ENCODE measurements at regions not wholly inside any gene's neighbourhood (a gene's known extent, or its start where the extent isn't known, plus 50 kb on each side); places are given as distances from the start of the nearest gene placed in this dataset.

DNA sequence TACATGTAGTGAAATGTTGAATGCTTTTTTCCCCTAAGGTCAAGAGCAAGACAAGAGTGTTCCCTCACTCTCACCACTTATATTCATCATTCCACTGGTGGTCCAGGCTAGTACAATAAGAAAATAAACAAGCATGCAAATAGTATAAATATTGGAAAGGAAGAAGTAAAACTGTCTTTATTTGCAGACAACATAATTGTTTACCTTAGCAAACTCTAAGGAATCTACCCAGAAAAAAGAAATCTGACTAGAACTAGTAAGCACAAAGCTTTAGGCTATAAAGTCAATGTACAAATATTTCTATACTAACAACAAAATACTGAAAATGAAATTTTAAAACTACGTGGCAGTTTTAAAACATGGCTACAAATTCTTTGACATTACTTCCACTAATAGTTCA is 101.7 kb downstream of the CYB561 start (continued):
- TF ChIP-seq, protein P1, sequence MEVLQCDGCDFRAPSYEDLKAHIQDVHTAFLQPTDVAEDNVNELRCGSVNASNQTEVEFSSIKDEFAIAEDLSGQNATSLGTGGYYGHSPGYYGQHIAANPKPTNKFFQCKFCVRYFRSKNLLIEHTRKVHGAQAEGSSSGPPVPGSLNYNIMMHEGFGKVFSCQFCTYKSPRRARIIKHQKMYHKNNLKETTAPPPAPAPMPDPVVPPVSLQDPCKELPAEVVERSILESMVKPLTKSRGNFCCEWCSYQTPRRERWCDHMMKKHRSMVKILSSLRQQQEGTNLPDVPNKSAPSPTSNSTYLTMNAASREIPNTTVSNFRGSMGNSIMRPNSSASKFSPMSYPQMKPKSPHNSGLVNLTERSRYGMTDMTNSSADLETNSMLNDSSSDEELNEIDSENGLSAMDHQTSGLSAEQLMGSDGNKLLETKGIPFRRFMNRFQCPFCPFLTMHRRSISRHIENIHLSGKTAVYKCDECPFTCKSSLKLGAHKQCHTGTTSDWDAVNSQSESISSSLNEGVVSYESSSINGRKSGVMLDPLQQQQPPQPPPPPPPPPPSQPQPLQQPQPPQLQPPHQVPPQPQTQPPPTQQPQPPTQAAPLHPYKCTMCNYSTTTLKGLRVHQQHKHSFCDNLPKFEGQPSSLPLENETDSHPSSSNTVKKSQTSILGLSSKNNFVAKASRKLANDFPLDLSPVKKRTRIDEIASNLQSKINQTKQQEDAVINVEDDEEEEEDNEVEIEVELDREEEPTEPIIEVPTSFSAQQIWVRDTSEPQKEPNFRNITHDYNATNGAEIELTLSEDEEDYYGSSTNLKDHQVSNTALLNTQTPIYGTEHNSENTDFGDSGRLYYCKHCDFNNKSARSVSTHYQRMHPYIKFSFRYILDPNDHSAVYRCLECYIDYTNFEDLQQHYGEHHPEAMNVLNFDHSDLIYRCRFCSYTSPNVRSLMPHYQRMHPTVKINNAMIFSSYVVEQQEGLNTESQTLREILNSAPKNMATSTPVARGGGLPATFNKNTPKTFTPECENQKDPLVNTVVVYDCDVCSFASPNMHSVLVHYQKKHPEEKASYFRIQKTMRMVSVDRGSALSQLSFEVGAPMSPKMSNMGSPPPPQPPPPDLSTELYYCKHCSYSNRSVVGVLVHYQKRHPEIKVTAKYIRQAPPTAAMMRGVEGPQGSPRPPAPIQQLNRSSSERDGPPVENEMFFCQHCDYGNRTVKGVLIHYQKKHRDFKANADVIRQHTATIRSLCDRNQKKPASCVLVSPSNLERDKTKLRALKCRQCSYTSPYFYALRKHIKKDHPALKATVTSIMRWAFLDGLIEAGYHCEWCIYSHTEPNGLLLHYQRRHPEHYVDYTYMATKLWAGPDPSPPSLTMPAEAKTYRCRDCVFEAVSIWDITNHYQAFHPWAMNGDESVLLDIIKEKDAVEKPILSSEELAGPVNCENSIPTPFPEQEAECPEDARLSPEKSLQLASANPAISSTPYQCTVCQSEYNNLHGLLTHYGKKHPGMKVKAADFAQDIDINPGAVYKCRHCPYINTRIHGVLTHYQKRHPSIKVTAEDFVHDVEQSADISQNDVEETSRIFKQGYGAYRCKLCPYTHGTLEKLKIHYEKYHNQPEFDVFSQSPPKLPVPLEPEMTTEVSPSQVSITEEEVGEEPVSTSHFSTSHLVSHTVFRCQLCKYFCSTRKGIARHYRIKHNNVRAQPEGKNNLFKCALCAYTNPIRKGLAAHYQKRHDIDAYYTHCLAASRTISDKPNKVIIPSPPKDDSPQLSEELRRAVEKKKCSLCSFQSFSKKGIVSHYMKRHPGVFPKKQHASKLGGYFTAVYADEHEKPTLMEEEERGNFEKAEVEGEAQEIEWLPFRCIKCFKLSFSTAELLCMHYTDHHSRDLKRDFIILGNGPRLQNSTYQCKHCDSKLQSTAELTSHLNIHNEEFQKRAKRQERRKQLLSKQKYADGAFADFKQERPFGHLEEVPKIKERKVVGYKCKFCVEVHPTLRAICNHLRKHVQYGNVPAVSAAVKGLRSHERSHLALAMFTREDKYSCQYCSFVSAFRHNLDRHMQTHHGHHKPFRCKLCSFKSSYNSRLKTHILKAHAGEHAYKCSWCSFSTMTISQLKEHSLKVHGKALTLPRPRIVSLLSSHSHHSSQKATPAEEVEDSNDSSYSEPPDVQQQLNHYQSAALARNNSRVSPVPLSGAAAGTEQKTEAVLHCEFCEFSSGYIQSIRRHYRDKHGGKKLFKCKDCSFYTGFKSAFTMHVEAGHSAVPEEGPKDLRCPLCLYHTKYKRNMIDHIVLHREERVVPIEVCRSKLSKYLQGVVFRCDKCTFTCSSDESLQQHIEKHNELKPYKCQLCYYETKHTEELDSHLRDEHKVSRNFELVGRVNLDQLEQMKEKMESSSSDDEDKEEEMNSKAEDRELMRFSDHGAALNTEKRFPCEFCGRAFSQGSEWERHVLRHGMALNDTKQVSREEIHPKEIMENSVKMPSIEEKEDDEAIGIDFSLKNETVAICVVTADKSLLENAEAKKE (CRISPR knock-in tag; IDR thresholded peaks at IDR 0.05), result no peak
- TF ChIP-seq STAT1 (IDR thresholded peaks at IDR 0.05; ENCODE audit: unreplicated experiment), result no peak

DNA sequence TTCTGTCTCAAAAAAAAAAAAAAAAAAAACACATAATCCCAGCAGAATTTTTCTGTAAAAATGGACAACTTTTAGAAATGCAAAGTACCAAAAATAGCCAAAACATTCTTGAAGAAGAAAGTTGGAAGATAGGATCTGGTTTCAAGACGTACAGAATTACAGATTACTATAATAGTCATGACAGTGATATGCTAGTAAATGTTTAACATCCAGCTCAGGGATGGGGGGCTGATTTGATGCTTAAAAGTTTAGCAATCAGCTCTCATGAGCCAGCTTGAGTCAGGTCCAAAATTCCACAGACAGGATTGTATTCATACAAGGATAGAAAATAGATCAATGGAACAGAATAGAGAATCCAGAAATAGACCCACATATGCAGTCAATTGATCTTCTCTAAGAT is 100.5 kb downstream of the CYB561 start:
- Histone ChIP-seq H3K79me2 (replicated peaks; ENCODE audit: insufficient read depth) (no peaks in the 10 kb centered on the region), H2AFZ (no peak overlapping the region), H3K27me3 (ENCODE audit: insufficient read depth) (no peaks in the 10 kb centered on the region), H3F3A (replicated peaks; ENCODE audit: low read depth) (no peaks in the 10 kb centered on the region), H3K36me3 (ENCODE audit: insufficient read depth) (no peaks in the 10 kb centered on the region), H3K27ac (ENCODE audit: low read depth) (no peak overlapping the region), H3K9me2 (ENCODE audit: insufficient read depth) (no peaks in the 10 kb centered on the region), H3K4me3 (no peak overlapping the region), H3K4me1 (ENCODE audit: insufficient read depth) (no peaks in the 10 kb centered on the region), H4K20me1 (replicated peaks; ENCODE audit: insufficient read depth) (no peaks in the 10 kb centered on the region), H3K4me2 (no peak overlapping the region)
- Mint-ChIP-seq H3K4me1 (peaks cover 4% of the 10 kb centered on the region; the same call in 1 of the 3 replicates), H3K27ac (no peak overlapping the region), H3K27me3 (ENCODE audit: insufficient read depth, low read depth, poor library complexity) (no peaks in the 10 kb centered on the region), H3K9me3 (no peaks in the 10 kb centered on the region), H3K4me3 (no peak overlapping the region), H3K36me3 (ENCODE audit: low read depth) (no peaks in the 10 kb centered on the region)
- no peak for ATAC-seq
- DNase-seq (ENCODE audit: low spot score), result no peak
- TF ChIP-seq, protein P1 (CRISPR knock-in tag; IDR thresholded peaks at IDR 0.05), result no peak
- TF ChIP-seq CREB1 (CRISPR knock-in tag; IDR thresholded peaks at IDR 0.05; ENCODE audit: low read depth), result no peak
- no peak for TF ChIP-seq POLR2AphosphoS5 (IDR thresholded peaks at IDR 0.05; ENCODE audit: low read depth)
- no peak for TF ChIP-seq STAT1 (IDR thresholded peaks at IDR 0.05; ENCODE audit: unreplicated experiment)
- TF ChIP-seq EZH2phosphoT487 (IDR thresholded peaks at IDR 0.05; ENCODE audit: unreplicated experiment), result no peak
- no peak for TF ChIP-seq EZH2 (IDR thresholded peaks at IDR 0.05; ENCODE audit: low read depth, unreplicated experiment)
- TF ChIP-seq, protein P2, sequence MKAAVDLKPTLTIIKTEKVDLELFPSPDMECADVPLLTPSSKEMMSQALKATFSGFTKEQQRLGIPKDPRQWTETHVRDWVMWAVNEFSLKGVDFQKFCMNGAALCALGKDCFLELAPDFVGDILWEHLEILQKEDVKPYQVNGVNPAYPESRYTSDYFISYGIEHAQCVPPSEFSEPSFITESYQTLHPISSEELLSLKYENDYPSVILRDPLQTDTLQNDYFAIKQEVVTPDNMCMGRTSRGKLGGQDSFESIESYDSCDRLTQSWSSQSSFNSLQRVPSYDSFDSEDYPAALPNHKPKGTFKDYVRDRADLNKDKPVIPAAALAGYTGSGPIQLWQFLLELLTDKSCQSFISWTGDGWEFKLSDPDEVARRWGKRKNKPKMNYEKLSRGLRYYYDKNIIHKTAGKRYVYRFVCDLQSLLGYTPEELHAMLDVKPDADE (IDR thresholded peaks at IDR 0.05), result no peak
- TF ChIP-seq ZNF331 (CRISPR knock-in tag; IDR thresholded peaks at IDR 0.05; ENCODE audit: low read depth), result no peak
